HUDEP-2 (cell line): ENCODE measurements at regions not wholly inside any gene's neighbourhood (a gene's known extent, or its start where the extent isn't known, plus 50 kb on each side); places are given as distances from the start of the nearest gene placed in this dataset.
A peak's percentile ranks its signal among the peaks of the same experiment; 100 is the strongest.

Experiments
- DNase-seq, 76 experiments: peaks; one replicate each; lab custom pipeline; 2025; ENCODE audit not compliant: unreplicated experiment in 76 of 76; lab: John Stamatoyannopoulos, UW

- DNase-seq: no peak
Measured at GRCh38 chr5:148012801-148013200, 51.0 kb upstream of the SPINK5 start.

- no peak for DNase-seq
Measured at GRCh38 chr5:148011398-148012137, 52.2 kb upstream of the SPINK5 start.

GRCh38 chr5:148005788-148006520 lies 57.8 kb upstream of the SPINK5 start:
- DNase-seq: peak in 12 of 76 experiments; percentile 0 to 16 (median 4)

- DNase-seq: no peak
Measured at GRCh38 chr5:148003226-148003625, 60.6 kb upstream of the SPINK5 start.

- no peak for DNase-seq
Measured at GRCh38 chr5:148002451-148002850, 61.3 kb upstream of the SPINK5 start.

GRCh38 chr5:148000036-148000435 lies 63.7 kb upstream of the SPINK5 start:
- no peak for DNase-seq

GRCh38 chr5:147998704-147999103 lies 65.1 kb upstream of the SPINK5 start:
- DNase-seq: no peak

GRCh38 chr5:147997486-147997885 lies 66.3 kb upstream of the SPINK5 start:
- no peak for DNase-seq

GRCh38 chr5:147996379-147996778 lies 67.4 kb upstream of the SPINK5 start:
- no peak for DNase-seq

- no peak for DNase-seq
Measured at GRCh38 chr5:147995846-147996245, 67.9 kb upstream of the SPINK5 start.

GRCh38 chr5:147989994-147990393 lies 73.8 kb upstream of the SPINK5 start:
- DNase-seq: no peak

GRCh38 chr5:147989239-147989638 lies 74.5 kb upstream of the SPINK5 start:
- DNase-seq: no peak

- no peak for DNase-seq
Measured at GRCh38 chr5:147986134-147986757, 77.5 kb upstream of the SPINK5 start.

GRCh38 chr5:147985608-147986007 lies 78.2 kb upstream of the SPINK5 start:
- no peak for DNase-seq

- DNase-seq: no peak
Measured at GRCh38 chr5:147983742-147984141, 77.4 kb upstream of the C5orf46 start.

- DNase-seq: no peak
Measured at GRCh38 chr5:147981074-147981473, 74.7 kb upstream of the C5orf46 start.

- DNase-seq: no peak
Measured at GRCh38 chr5:147979761-147980160, 73.4 kb upstream of the C5orf46 start.

- DNase-seq: no peak
Measured at GRCh38 chr5:147972076-147972840, 65.9 kb upstream of the C5orf46 start.

GRCh38 chr5:147971472-147971871 lies 65.1 kb upstream of the C5orf46 start:
- no peak for DNase-seq

- DNase-seq: no peak
Measured at GRCh38 chr5:147968855-147969254, 62.5 kb upstream of the C5orf46 start.

GRCh38 chr5:147966829-147967228 lies 60.5 kb upstream of the C5orf46 start:
- DNase-seq: no peak
